GM18519 (cell line): ENCODE measurements at regions not wholly inside any gene's neighbourhood (a gene's known extent, or its start where the extent isn't known, plus 50 kb on each side); places are given as distances from the start of the nearest gene placed in this dataset.
"Not testable (repeated sequence)": the region's sequence is repeated elsewhere in the genome, so short reads cannot be mapped to it uniquely, and the experiment has no call there.

Experiments used
- ATAC-seq: cut with Tn5 transposase; IDR thresholded peaks from one replicate; pipeline ENCODE4 v1.9.1; 2021; ENCODE audit warnings: mild to moderate bottlenecking, moderate library complexity; ENCODE audit not compliant: unreplicated experiment, low FRiP score

- ATAC-seq, result no peak
Observed at GRCh38 chr7:17552952-17553351, 254.5 kb downstream of the AHR start.

GRCh38 chr7:17554341-17555015, 256.0 kb downstream of the AHR start:
- no peak for ATAC-seq

GRCh38 chr7:17556247-17556956, 257.9 kb downstream of the AHR start:
- no peak for ATAC-seq

- ATAC-seq, result no peak
Observed at GRCh38 chr7:17557251-17557671, 258.8 kb downstream of the AHR start.

GRCh38 chr7:17558135-17558534, 259.7 kb downstream of the AHR start:
- ATAC-seq, result no peak

- no peak for ATAC-seq
Observed at GRCh38 chr7:17558558-17559332, 260.3 kb downstream of the AHR start.

GRCh38 chr7:17559388-17559787, 260.9 kb downstream of the AHR start:
- ATAC-seq, result no peak

GRCh38 chr7:17560516-17560915, 262.1 kb downstream of the AHR start:
- no peak for ATAC-seq

- ATAC-seq, result no peak
Observed at GRCh38 chr7:17560966-17561365, 262.5 kb downstream of the AHR start.

GRCh38 chr7:17564678-17565212, 266.3 kb downstream of the AHR start:
- no peak for ATAC-seq

- ATAC-seq, result no peak
Observed at GRCh38 chr7:17580141-17580540, 281.7 kb downstream of the AHR start.

- no peak for ATAC-seq
Observed at GRCh38 chr7:17580856-17581255, 282.4 kb downstream of the AHR start.

- no peak for ATAC-seq
Observed at GRCh38 chr7:17581301-17581700, 282.8 kb downstream of the AHR start.

- not testable (repeated sequence) for ATAC-seq
Observed at GRCh38 chr7:17582696-17583095, 284.2 kb downstream of the AHR start.

GRCh38 chr7:17583786-17584185, 285.3 kb downstream of the AHR start:
- ATAC-seq, result no peak

- ATAC-seq, result no peak
Observed at GRCh38 chr7:17584822-17585221, 286.4 kb downstream of the AHR start.

- ATAC-seq, result no peak
Observed at GRCh38 chr7:17586711-17587110, 288.3 kb downstream of the AHR start.

GRCh38 chr7:17588730-17589129, 290.3 kb downstream of the AHR start:
- no peak for ATAC-seq

- no peak for ATAC-seq
Observed at GRCh38 chr7:17589671-17590070, 291.2 kb downstream of the AHR start.

- ATAC-seq, result no peak
Observed at GRCh38 chr7:17590221-17590620, 291.8 kb downstream of the AHR start.

GRCh38 chr7:17593819-17594419, 295.5 kb downstream of the AHR start:
- no peak for ATAC-seq
